ENCODE measurements at regions not wholly inside any gene's neighbourhood (a gene's known extent, or its start where the extent isn't known, plus 50 kb on each side); places are given as distances from the start of the nearest gene placed in this dataset.
"Not testable (repeated sequence)": the region's sequence is repeated elsewhere in the genome, so short reads cannot be mapped to it uniquely, and the experiment has no call there.

DNA sequence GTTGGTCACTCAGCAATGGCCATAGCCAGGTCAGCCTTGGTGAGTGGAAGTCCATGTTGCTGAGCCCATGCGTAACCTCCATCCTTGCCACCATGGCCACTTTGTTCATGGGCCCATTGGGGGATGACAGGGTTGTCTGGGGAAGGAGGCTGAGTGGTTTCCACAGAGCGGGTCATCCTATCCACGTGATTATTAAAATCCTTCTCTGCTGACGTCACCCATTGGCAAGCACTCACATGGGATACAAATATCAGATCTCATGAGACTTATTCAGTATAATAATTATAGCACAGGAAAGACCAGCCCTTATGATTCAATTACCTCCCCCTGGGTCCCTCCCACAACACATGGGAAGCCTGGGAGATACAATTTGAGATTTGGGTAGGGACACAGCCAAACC is 534.8 kb downstream of the DIPK2A start:
- DNase-seq (ENCODE audit: low read depth); in situ Hi-C loops (cut with HindIII; ENCODE audit: low pct_unique_long_range_greater_than_20kb, low sequenced_read_pairs): not testable (repeated sequence)

DNA sequence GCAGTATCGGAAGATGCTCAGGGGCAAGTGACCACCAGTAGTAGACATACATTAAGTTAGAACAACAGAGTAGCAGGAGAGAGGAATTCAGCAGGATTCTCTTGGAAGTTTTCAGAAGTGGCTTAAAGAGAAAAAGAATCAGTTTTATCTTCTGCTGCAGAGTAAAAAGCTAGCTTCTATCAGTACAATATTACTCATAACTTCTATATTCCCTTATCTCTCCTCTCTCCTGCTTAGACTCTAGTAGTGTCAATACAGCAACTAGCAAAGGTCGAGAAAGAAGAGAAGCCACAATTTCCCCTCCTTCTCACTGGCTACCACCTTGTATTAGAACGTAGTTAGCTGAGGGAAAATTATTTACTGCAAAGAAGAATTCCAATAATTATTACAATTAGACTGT is 539.7 kb downstream of the DIPK2A start:
- DNase-seq (ENCODE audit: low read depth), result no peak
- in situ Hi-C loops (cut with HindIII; ENCODE audit: low pct_unique_long_range_greater_than_20kb, low sequenced_read_pairs), result no loop called here

DNA sequence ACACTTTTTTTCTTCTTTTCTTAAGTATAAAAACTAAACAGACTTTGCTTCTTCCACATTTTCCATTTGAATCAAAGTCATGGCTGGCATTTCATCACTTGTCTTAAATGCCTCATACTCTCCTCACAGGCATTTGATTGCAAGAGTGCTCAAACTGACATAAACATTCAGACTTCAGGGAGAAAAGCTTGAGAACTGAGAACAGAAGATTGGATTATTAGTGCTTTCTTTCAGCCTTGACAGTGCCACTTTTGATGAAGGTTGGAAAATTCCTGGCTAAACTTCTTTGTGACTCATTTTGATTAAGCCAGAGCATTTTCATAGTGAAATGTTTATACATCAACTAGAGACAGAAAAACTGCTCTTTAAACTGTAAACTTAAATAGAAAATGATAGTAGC is 544.4 kb downstream of the DIPK2A start:
- no peak for DNase-seq (ENCODE audit: low read depth)
- in situ Hi-C loops (cut with HindIII; ENCODE audit: low pct_unique_long_range_greater_than_20kb, low sequenced_read_pairs), result no loop called here

DNA sequence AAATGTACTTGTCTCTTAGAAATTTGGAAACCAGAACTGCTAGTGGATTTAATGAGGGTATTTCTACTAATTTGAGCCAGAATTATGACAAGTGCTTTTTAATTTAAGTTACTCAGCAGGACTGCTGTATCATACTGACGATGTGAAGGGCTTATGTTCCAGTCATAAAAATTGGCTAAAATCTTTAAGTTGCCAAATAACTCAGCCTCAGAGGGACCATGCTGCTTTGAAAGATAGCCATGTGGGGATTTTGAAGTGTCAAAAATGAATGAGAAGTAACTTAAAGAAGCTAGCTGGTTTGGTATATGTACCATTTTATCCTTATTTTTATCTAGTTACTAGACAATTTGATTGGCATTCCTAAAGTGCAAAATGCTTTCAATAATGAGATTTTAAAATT is 545.0 kb downstream of the DIPK2A start:
- in situ Hi-C loops (cut with HindIII; ENCODE audit: low pct_unique_long_range_greater_than_20kb, low sequenced_read_pairs), result no loop called here
- no peak for DNase-seq (ENCODE audit: low read depth)

DNA sequence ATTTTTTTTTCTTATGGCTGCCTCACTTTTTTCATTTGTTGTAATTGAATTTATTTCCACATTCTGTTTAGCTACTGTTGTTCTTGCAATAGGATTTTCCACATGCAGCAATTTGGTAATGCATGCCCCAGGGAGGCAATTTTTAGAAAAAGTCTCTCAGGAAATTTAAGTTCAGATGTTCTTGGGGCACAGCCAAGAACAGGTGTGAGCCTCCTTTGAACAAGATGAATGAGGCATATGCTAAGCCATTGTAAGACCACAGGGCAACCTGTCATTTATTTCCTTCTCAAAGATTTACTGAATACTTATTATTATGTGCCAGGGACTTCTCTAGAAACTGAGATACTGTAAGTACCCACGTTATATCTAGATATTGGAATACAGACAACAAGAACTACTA is 549.5 kb downstream of the DIPK2A start:
- no peak for DNase-seq (ENCODE audit: low read depth)
- in situ Hi-C loops (cut with HindIII; ENCODE audit: low pct_unique_long_range_greater_than_20kb, low sequenced_read_pairs), result no loop called here

DNA sequence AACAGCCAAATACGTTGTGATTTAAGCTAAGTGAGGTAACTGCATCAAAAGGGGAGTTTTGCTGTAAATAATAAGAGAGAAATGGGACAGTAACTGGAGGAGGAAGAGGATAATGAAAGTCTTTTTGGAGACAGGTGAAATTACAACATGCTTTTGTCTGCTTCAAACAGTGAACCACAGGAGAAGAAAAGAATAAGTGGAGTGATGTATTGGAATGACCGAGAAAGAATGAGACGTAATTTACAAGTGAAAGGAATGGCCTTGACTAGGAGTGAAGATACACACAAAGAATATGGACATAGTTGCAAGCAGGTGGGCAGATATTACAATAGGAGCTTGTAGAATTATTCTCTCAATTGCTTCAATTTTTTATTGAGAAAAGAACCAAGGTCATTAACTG is 550.8 kb downstream of the DIPK2A start:
- in situ Hi-C loops (cut with HindIII; ENCODE audit: low pct_unique_long_range_greater_than_20kb, low sequenced_read_pairs), result no loop called here
- DNase-seq (ENCODE audit: low read depth), result no peak

DNA sequence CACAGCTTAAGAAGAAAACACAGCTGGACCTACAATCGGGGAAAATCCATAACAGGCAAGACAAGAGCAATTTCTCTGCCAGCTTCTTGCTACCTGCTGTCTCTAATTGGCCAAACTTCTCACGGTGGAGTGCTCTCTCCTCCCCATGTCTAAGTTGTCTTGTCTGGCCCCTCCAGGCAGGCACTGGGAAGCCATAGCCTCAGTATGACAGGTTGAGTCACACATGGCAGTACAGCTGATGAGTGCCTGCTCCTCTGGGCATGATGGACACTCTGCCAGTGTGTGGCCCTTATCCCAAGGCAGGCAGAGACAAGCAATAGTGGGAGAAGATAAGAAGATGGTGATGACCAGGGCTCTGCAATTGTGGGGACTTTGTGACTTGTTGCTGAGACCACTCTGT is 551.8 kb downstream of the DIPK2A start:
- no peak for DNase-seq (ENCODE audit: low read depth)
- in situ Hi-C loops (cut with HindIII; ENCODE audit: low pct_unique_long_range_greater_than_20kb, low sequenced_read_pairs), result no loop called here

DNA sequence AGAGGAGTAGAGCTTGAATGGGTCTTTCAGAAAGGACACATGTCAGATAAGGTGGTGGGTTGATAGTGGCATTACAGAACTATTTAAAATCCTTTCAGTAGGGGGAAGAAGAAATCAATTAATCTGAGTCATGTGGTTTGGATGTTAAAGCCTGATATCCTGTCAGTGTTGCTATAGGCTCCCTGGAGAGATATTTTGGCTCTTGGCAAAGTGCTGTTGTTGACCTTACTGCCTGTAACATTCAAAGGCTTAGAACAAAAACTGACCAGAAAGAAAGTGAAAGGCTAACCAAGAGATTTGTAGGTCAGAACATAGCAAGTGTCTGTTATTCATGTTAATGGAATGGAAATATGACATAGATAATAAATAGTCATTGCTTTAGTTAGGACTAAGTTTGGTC is 552.9 kb downstream of the DIPK2A start:
- in situ Hi-C loops (cut with HindIII; ENCODE audit: low pct_unique_long_range_greater_than_20kb, low sequenced_read_pairs), result no loop called here
- no peak for DNase-seq (ENCODE audit: low read depth)

DNA sequence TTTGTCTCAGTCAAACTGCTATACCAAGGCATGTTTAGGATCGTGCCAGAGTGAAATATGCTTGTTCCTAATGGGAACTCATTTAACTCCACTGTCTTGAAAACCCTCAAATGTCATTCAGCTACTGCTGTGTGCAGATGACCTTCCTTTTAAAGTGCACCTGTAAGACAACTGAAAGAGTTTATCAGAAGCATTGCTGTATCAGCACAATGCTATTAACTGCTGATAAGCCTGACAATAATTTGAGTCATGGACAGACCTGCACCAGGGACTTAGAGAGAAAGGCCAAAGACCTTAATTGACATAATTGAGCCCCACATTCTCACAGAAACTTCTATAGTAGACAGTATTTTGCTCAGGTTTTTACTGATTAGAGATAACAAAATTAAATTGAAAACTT is 557.9 kb downstream of the DIPK2A start:
- in situ Hi-C loops (cut with HindIII; ENCODE audit: low pct_unique_long_range_greater_than_20kb, low sequenced_read_pairs), result no loop called here

DNA sequence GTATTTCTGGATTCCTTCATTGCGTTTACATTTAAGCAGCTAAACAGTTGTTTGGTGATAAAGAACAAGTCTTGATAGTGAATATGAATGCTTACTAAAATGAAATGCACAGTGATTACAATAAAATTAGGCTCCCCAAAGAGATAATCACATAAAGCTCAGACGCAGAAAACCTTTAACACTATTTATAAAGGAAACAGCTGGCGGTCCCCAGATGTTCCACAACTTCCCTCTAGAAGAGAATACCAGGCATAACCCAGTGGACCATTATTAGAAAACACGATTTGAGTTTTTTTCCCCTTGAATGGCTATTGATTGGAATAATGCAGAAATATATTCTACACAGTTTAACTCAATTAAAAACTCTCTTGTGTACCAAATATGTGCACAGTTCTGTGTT is 573.2 kb downstream of the DIPK2A start:
- in situ Hi-C loops (cut with HindIII; ENCODE audit: low pct_unique_long_range_greater_than_20kb, low sequenced_read_pairs), result no loop called here
- no peak for DNase-seq (ENCODE audit: low read depth)

More for the DNA sequence above, 557.9 kb downstream of the DIPK2A start:
- no peak for DNase-seq (ENCODE audit: low read depth)

DNA sequence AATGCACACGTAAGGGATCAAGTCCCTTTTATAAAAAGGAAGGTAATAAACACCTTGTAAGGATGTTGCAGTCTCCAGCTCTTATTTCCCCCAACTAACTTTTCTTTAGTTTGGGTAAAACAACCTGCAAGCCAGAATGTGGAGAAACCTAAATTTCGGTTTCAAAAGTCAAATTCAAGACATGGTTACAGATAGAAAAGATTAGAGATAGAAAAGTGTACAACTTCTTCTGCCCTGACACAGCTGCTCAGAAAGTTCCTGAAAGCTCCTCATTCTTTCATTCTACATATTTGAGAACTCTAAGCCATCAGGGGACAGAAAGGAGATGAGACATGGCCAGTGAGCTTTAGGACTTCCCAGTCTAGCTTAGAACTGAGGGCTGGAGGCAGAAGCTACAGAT is 574.9 kb downstream of the DIPK2A start:
- in situ Hi-C loops (cut with HindIII; ENCODE audit: low pct_unique_long_range_greater_than_20kb, low sequenced_read_pairs), result no loop called here

DNA sequence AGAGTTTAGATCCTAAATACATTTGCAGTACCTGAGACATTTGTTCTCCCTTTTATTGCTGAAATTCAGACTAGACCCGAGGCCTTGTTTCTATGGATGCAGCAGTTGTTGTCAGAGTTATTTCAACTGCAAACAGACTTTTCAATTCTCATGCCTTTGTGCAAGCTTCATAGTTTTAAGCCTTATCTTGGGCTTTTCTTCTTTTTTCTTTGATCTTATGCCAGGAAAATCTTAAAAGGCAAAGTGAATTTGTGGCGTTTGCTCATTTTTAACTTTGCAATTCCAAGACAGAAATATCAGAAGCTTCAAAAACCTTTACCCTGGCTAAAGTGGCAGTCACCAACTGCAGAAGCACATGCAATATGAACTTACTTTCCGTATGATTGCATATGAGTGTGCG is 576.7 kb downstream of the DIPK2A start:
- DNase-seq (ENCODE audit: low read depth), result no peak
- in situ Hi-C loops (cut with HindIII; ENCODE audit: low pct_unique_long_range_greater_than_20kb, low sequenced_read_pairs), result no loop called here

More for the DNA sequence above, 574.9 kb downstream of the DIPK2A start:
- no peak for DNase-seq (ENCODE audit: low read depth)

DNA sequence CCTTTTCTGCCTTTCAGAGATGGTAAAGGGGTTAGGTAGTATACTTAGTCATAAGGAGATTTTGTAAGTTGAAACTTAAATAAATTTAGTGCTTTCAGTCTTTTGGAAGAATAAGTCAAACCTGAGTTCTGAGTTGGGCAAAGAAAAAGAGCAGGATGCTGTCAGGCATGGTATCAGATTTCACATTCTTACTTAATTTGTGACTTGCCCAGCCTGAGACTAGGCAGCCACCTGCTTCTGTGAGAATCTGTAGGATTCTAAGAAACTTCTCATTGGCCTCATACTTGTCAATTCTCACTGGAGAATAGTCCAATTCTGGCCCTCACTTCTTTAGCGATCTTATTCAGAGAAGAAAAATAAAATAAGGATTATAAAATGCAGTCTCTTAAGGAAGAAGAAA is 577.5 kb downstream of the DIPK2A start:
- no peak for DNase-seq (ENCODE audit: low read depth)
- in situ Hi-C loops (cut with HindIII; ENCODE audit: low pct_unique_long_range_greater_than_20kb, low sequenced_read_pairs), result no loop called here

DNA sequence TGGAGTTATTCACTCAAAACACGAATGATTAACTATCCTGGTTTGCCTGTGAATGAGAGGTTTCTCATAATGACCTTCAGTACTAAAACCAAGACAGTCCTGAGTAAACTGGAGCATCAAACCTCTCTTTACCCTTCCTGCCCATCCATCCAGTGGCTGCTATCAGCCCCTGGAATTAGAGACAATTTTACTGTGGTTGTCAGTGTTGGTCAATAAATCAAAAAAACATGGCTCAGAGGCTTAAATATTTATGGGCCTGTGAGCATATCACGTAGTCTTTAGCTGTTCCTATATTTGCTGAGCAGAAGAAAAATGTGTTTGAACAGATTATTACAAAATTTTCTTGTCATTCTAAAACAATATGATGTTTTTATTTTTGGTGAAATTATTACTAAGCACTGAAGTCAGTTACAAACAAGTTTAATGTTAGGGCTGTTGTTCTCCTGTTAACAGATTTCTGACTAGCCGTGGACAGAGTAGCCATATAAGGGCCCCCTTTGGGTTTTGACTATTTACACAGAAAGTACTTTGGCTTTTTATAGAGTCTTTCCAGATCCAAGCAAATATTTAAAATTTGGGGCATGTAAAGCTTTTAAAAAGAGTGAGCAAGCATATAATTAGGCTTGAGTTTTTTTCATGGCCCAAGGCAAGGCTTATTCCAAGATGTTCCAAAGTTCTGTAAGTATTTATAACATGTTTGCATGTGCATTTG is 580.9 kb downstream of the DIPK2A start:
- in situ Hi-C loops (cut with HindIII; ENCODE audit: low pct_unique_long_range_greater_than_20kb, low sequenced_read_pairs), result no loop called here
- no peak for DNase-seq (ENCODE audit: low read depth)

DNA sequence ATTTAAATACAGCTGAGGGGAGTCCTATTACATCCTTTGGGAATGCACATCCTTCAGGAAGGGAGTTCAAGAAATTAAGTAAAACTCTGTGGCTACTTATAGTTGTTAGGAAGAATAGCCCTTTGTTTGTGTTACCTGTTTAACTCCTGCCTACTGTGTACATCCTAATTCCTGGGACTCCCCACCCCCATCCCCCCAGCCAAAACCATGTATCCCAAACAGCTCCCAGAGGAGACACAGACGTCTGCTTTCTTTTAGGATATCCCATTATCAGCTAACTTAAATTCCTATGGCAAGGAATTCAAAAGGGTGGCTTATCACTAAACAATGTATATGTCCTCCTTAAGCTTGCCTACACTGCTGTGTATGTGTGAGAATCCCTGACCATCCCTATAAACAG is 581.7 kb downstream of the DIPK2A start:
- no peak for DNase-seq (ENCODE audit: low read depth)
- in situ Hi-C loops (cut with HindIII; ENCODE audit: low pct_unique_long_range_greater_than_20kb, low sequenced_read_pairs), result no loop called here

DNA sequence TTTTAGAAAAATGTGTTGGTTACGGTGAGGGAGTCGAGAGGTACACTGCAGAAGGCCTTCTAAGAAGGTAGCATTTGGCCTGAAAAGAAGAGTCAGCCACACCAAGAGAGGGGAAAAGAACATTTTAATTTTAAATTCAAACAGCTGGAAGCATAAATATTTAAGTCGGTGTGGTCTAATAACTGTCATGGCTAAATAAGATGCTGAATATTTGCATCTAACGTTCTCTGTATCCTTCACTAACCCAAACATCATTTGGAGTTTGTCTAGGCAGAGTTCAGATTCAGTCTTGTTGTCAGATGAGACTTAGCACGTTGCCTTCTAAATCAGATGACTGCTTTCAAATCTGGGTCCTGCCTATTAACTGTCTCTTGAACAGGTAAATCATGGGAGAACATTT is 583.3 kb downstream of the DIPK2A start:
- in situ Hi-C loops (cut with HindIII; ENCODE audit: low pct_unique_long_range_greater_than_20kb, low sequenced_read_pairs), result no loop called here
- no peak for DNase-seq (ENCODE audit: low read depth)

DNA sequence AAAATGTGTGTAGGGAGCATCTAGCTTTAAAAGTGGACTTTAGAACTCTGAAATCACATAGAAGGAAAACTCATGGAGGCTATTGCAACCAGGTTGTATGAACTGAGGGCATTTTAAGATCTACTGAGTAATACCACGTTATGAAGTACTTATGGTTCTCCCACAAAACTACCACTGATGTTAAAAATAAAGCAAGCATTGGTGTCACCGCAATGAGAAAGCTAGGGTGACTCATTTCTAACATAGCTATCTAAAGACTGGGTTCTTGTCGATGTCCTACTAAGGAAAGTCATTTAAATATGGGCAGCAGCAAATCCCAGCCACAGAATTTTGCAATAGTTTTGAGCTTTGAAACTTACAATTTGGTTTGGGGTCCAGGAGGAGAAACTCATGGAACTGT is 584.8 kb downstream of the DIPK2A start:
- DNase-seq (ENCODE audit: low read depth), result no peak
- in situ Hi-C loops (cut with HindIII; ENCODE audit: low pct_unique_long_range_greater_than_20kb, low sequenced_read_pairs), result no loop called here

DNA sequence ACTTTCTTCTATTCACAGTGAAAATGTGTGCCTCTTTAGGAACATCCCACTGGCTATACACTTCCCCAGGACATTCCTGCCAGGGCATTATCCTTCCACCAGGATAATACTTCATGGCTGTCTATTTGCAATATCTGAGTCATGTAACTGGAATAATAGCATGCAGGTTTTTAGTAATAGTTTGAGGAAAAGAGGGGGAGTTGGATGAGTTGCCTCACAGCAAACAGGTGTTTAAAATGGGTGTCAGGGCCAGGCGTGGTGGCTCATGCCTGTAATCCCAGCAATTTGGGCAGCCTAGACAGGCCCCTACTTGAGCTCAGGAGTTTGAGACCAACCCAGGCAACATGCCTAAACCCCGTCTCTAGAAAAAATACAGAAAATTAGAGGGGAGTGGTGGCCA is 585.9 kb downstream of the DIPK2A start:
- in situ Hi-C loops (cut with HindIII; ENCODE audit: low pct_unique_long_range_greater_than_20kb, low sequenced_read_pairs), result no loop called here
- DNase-seq (ENCODE audit: low read depth), result no peak

DNA sequence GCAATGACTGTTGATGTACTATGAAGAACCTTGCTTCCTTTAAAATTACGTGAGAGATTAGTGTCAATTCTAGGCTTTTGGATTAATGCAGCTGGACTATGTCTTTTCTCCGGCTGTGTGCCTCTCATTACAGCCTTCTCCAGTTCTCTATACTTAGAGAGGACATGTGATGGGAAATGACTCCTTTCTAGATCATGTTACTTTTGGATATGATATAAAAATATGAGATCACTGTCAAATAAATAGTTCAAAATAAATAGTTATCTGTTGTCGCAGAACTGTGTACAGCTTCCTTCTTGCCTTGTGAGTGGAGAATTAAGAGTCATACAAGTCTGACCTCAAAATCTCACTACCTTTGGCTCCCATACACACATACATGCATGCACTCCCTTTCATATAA is 592.4 kb downstream of the DIPK2A start:
- DNase-seq (ENCODE audit: low read depth), result no peak
- in situ Hi-C loops (cut with HindIII; ENCODE audit: low pct_unique_long_range_greater_than_20kb, low sequenced_read_pairs), result no loop called here

DNA sequence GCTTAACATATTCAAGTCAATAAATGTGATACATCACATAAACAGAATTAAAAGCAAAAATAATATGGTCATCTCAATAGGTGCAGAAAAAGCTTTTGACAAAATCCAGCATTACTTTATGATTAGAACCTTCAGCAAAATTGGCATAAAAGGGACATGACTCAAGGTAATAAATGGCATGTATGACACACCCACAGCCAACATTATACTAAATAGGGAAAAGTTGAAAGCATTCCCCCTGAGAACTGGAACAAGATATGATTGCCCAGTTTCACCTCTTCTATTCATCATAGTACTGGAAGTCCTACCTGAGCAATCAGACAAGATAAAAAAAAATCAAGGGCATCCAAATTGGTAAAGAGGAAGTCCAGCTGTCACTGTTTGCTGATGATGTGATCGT is 594.7 kb downstream of the DIPK2A start:
- DNase-seq (ENCODE audit: low read depth), result no peak
- in situ Hi-C loops (cut with HindIII; ENCODE audit: low pct_unique_long_range_greater_than_20kb, low sequenced_read_pairs), result no loop called here

DNA sequence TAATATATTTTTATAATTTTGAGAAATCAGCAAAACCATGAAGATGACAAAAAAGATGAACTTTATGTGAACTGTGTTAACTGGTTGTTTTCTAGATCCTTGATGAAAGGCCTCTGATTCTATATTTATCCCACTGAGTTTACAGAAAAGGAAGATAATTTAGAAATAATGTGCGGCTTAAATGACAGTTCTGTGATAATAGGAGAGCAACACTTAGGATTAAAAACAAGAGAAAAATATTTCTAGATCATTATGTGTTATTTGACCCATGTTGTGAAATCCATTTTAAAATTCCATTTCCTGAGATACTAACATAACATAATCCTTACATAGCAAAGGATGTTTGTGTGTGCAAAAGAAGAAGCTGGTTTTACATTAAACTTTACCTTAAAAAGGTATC is 598.0 kb downstream of the DIPK2A start:
- DNase-seq (ENCODE audit: low read depth), result no peak
- in situ Hi-C loops (cut with HindIII; ENCODE audit: low pct_unique_long_range_greater_than_20kb, low sequenced_read_pairs), result no loop called here

Data from Caki2 (cell line).